H1 (cell line): ENCODE measurements at regions not wholly inside any gene's neighbourhood (a gene's known extent, or its start where the extent isn't known, plus 50 kb on each side); places are given as distances from the start of the nearest gene placed in this dataset.

Experiments
- KDM4A ChIP-seq: IDR thresholded peaks from one replicate; pipeline ENCODE4 v1.7.1; 2012; ENCODE audit warnings: low read depth, mild to moderate bottlenecking, moderate library complexity, low read length, inconsistent platforms; ENCODE audit not compliant: severe bottlenecking
- USF2 ChIP-seq: IDR thresholded peaks from 2 replicates; pipeline ENCODE4 v1.6.1; 2011; ENCODE audit warnings: low read length, improper control_type of control experiment

- TF ChIP-seq KDM4A (no peak), USF2 (no peak)
Measured at GRCh38 chr21:14657241-14658008, 111.3 kb upstream of the SAMSN1 start (continued).
